Transverse colon (tissue), 4 donors: ENCODE measurements at regions not wholly inside any gene's neighbourhood (a gene's known extent, or its start where the extent isn't known, plus 50 kb on each side); places are given as distances from the start of the nearest gene placed in this dataset.

Source experiments
- DNase-seq: peaks from one replicate; pipeline ENCODE4 v3.0.0-alpha.2; 2019
- H3K27ac ChIP-seq, 4 donors: fragments of 200-600 bp; sonication (generic); 2 replicates each; pipeline ENCODE4 v1.5.1; 2016 to 2018; ENCODE audit warnings: inconsistent platforms in 4 of 4
- H3K27me3 ChIP-seq: fragments of 200-600 bp; sonication (generic); 2 replicates; pipeline ENCODE4 v1.5.1; 2017; ENCODE audit warnings: inconsistent platforms
- H3K36me3 ChIP-seq, 4 donors: fragments of 200-600 bp; sonication (generic); 2 replicates each; pipeline ENCODE4 v1.5.1; 2017 to 2019; ENCODE audit warnings: inconsistent platforms in 4 of 4
- H3K4me1 ChIP-seq, 4 donors: fragments of 200-600 bp; sonication (generic); 2 replicates each; pipeline ENCODE4 v1.5.1; 2017 to 2020; ENCODE audit warnings: inconsistent platforms in 4 of 4
- H3K4me3 ChIP-seq, 4 donors: fragments of 200-600 bp; sonication (generic); 1 replicate in 1 of 4; 2 replicates in 3 of 4; pipeline versions ENCODE4 v1.5.1 to v1.6.1; 2017 to 2019; ENCODE audit warnings: inconsistent platforms in 4 of 4
- H3K9me3 ChIP-seq, 2 donors: fragments of 200-600 bp; sonication (generic); 2 replicates each; pipeline ENCODE4 v1.5.1; 2017 to 2019; ENCODE audit warnings: inconsistent platforms in 2 of 2
- CTCF ChIP-seq, 5 experiments: fragments of 200-600 bp in 3 of 5; fragments of 450-650 bp in 2 of 5; sonication (generic) in 3 of 5; IDR thresholded peaks; 1 replicate in 2 of 5; 2 replicates in 3 of 5; pipeline ENCODE4 v1.5.1; 2016 to 2017; ENCODE audit warnings: antibody characterized with exemption in 5 of 5, inconsistent platforms in 3 of 5, mild to moderate bottlenecking in 2 of 5, moderate library complexity in 1 of 5
- EP300 ChIP-seq: sonication (generic); formaldehyde crosslinking; IDR thresholded peaks from one replicate; pipeline ENCODE4 v1.6.1; 2017; ENCODE audit warnings: antibody characterized with exemption, low read depth
- POLR2A ChIP-seq: fragments of 450-650 bp; IDR thresholded peaks from one replicate; pipeline ENCODE4 v1.6.1; 2016; ENCODE audit warnings: antibody characterized with exemption, mild to moderate bottlenecking, moderate library complexity
- POLR2AphosphoS5 ChIP-seq, 3 donors: sonication (generic); formaldehyde crosslinking; IDR thresholded peaks; one replicate each; pipeline ENCODE4 v1.6.1; 2016; ENCODE audit warnings: antibody characterized with exemption in 3 of 3
- WGBS, 2 donors: methylation state at CpG; one replicate each; pipeline ENCODE4 v1.1.5; 2018; ENCODE audit warnings: low coverage in 1 of 2; 5-methylcytosine and 5-hydroxymethylcytosine counted together
- in situ Hi-C, 4 donors: fragments of 200-750 bp; cut with MboI; loops; one replicate each; pipeline versions ENCODE4 v1.15.0 to v1.15.1; 2017; ENCODE audit warnings: low sequenced_read_pairs in 3 of 4, low pct_ligation_motif_present in 1 of 4, low pct_unique_long_range_greater_than_20kb in 1 of 4
- intact Hi-C: fragments of 100-400 bp; cut with DNase I; formaldehyde crosslinking; loops from one replicate; pipeline ENCODE4 v1.15.1; 2023; ENCODE audit warnings: low total_unique reads

DNA sequence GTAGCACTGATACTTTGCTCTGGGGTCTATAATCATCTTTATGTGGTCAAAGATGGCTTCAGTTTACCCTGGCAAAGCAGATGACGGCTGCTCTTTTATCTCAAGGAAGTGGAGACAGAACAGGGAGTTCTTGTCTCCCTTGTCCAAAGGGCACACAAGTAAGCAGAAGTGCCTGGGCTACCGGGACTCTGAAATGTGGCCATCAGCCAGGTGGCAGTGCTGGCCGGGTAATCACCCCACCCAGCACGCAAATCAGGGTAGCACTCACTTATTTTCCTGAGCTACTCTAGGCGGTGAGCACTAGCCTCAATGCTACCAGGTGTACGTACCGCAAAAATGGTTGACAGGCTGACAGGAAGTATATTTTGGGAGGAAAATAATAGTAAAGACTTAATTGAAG is 119.7 kb upstream of the ETAA1 start:
- peak; percentile 51 for DNase-seq
- no peak overlapping the region for H3K27ac ChIP-seq
- H3K36me3 ChIP-seq, result no peaks in the 10 kb centered on the region
- no peak for TF ChIP-seq POLR2A
- peak in 1 of 5 experiments; percentile 9 for TF ChIP-seq CTCF (IDR thresholded peaks at IDR 0.05)
- intact Hi-C loops (no loop called here), in situ Hi-C loops (no loop called here)
- no peaks in the 10 kb centered on the region for H3K27me3 ChIP-seq
- no peaks in the 10 kb centered on the region for H3K4me1 ChIP-seq
- no peaks in the 10 kb centered on the region for H3K9me3 ChIP-seq
- WGBS, 2 donors, result 33 to 39% methylated on average over 2 to 7 of the region's 7 CpGs
- no peak overlapping the region for H3K4me3 ChIP-seq

GRCh38 chr2:67281101-67281500 is 116.0 kb upstream of the ETAA1 start:
- H3K4me3 ChIP-seq, result no peak overlapping the region
- H3K27ac ChIP-seq, result no peak overlapping the region
- H3K36me3 ChIP-seq, result no peaks in the 10 kb centered on the region
- intact Hi-C loops, result no loop called here
- no peaks in the 10 kb centered on the region for H3K27me3 ChIP-seq
- TF ChIP-seq POLR2A (no peak), CTCF (IDR thresholded peaks at IDR 0.05) (no peak), POLR2AphosphoS5 (IDR thresholded peaks at IDR 0.05) (no peak), EP300 (no peak)
- DNase-seq, result no peak
- 76% methylated on average over 2 of the region's 2 CpGs; no CpG with 5 or more reads in 1 of the 2 donors for WGBS, 2 donors
- in situ Hi-C loops, result no loop called here
- H3K9me3 ChIP-seq, result no peaks in the 10 kb centered on the region
- H3K4me1 ChIP-seq, result no peaks in the 10 kb centered on the region

- Histone ChIP-seq H3K27me3 (no peaks in the 10 kb centered on the region), H3K27ac (no peak overlapping the region), H3K4me3 (no peak overlapping the region), H3K36me3 (no peaks in the 10 kb centered on the region), H3K9me3 (no peaks in the 10 kb centered on the region), H3K4me1 (no peaks in the 10 kb centered on the region)
- intact Hi-C loops (no loop called here), in situ Hi-C loops (no loop called here)
- no peak for TF ChIP-seq POLR2AphosphoS5 (IDR thresholded peaks at IDR 0.05)
- TF ChIP-seq POLR2A, result no peak
- TF ChIP-seq CTCF (IDR thresholded peaks at IDR 0.05), result no peak
- TF ChIP-seq EP300, result no peak
- DNase-seq, result no peak
These were observed 113.5 kb upstream of the ETAA1 start for GRCh38 chr2:67283641-67284040.

GRCh38 chr2:67286981-67287759 is 110.0 kb upstream of the ETAA1 start:
- H3K36me3 ChIP-seq, result no peaks in the 10 kb centered on the region
- TF ChIP-seq POLR2AphosphoS5 (IDR thresholded peaks at IDR 0.05), result no peak
- intact Hi-C loops, result no loop called here
- no peak overlapping the region for H3K27ac ChIP-seq
- 59 to 86% methylated on average over 1 to 2 of the region's 2 CpGs for WGBS, 2 donors
- no peaks in the 10 kb centered on the region for H3K27me3 ChIP-seq
- H3K9me3 ChIP-seq, result no peaks in the 10 kb centered on the region
- H3K4me3 ChIP-seq, result no peak overlapping the region
- in situ Hi-C loops, result no loop called here
- H3K4me1 ChIP-seq, result no peaks in the 10 kb centered on the region
- DNase-seq, result no peak

DNA sequence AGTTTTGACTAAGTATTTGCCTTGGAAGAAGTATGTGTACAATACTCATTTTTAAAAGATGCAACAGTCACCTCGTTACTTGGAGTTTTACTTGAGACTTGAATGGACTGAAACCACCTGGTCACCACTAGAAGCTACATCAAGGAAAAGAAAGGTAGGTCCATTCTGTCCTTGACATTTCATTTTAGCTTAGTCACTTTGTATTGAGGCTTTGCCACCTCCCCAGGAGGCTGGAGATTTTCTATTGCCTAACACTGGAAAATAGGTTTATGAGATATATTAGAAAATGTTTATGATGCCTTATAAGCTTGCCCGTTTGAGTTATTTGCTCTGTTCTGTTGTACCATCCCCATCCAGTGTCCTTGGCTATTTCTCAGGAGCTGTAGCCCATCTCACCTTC is 107.9 kb upstream of the ETAA1 start:
- H3K4me1 ChIP-seq, result no peaks in the 10 kb centered on the region
- in situ Hi-C loops, result no loop called here
- no peak overlapping the region for H3K4me3 ChIP-seq
- no peaks in the 10 kb centered on the region for H3K9me3 ChIP-seq
- 69 to 93% methylated on average over 2 of the region's 2 CpGs for WGBS, 2 donors
- no peaks in the 10 kb centered on the region for H3K27me3 ChIP-seq
- H3K27ac ChIP-seq, result no peak overlapping the region
- intact Hi-C loops, result no loop called here
- H3K36me3 ChIP-seq, result no peaks in the 10 kb centered on the region
- TF ChIP-seq CTCF (IDR thresholded peaks at IDR 0.05) (no peak), EP300 (no peak), POLR2AphosphoS5 (IDR thresholded peaks at IDR 0.05) (no peak), POLR2A (no peak)
- no peak for DNase-seq
